Heart right ventricle (tissue), 16 donors: ENCODE measurements at regions not wholly inside any gene's neighbourhood (a gene's known extent, or its start where the extent isn't known, plus 50 kb on each side); places are given as distances from the start of the nearest gene placed in this dataset.

Source experiments
- ATAC-seq, 8 donors: fragments of 200-7000 bp; cut with Tn5 transposase; one replicate each; pipeline ENCODE4 v1.9.1; 2020; ENCODE audit warnings: mild to moderate bottlenecking in 8 of 8, moderate library complexity in 8 of 8, moderate number of reproducible peaks in 1 of 8
- DNase-seq, 2 donors: peaks; one replicate each; pipeline ENCODE4 v3.0.0-alpha.2; 2020
- H3K27ac ChIP-seq, 10 donors: fragments of 200-600 bp; sonication (generic) in 2 of 10; one replicate each; pipeline versions ENCODE4 v1.5.0 to v1.8.0; 2020 to 2022; ENCODE audit warnings: mild to moderate bottlenecking in 3 of 10
- H3K27me3 ChIP-seq, 7 donors: fragments of 200-600 bp; one replicate each; pipeline ENCODE4 v1.8.0; 2021 to 2022; ENCODE audit warnings: mild to moderate bottlenecking in 2 of 7
- H3K36me3 ChIP-seq, 9 donors: fragments of 200-600 bp; sonication (generic) in 1 of 9; one replicate each; pipeline versions ENCODE4 v1.5.0 to v1.8.0; 2020 to 2022; ENCODE audit warnings: mild to moderate bottlenecking in 2 of 9
- H3K4me1 ChIP-seq, 9 donors: fragments of 200-600 bp; sonication (generic) in 1 of 9; one replicate each; pipeline versions ENCODE4 v1.5.0 to v1.8.0; 2020 to 2022; ENCODE audit warnings: mild to moderate bottlenecking in 4 of 9
- H3K4me3 ChIP-seq, 10 donors: fragments of 200-600 bp; sonication (generic) in 2 of 10; one replicate each; pipeline versions ENCODE4 v1.5.0 to v1.8.0; 2020 to 2022; ENCODE audit warnings: mild to moderate bottlenecking in 7 of 10, moderate library complexity in 2 of 10
- H3K9me3 ChIP-seq, 11 donors: fragments of 200-600 bp in 10 of 11; sonication (generic) in 2 of 11; one replicate each; pipeline versions ENCODE4 v1.5.0 to v1.8.0; 2013 to 2022; ENCODE audit warnings: mild to moderate bottlenecking in 2 of 11, control low read depth in 1 of 11, moderate library complexity in 1 of 11
- WGBS, 2 donors: extraction: QIAGEN DNeasy Blood & Tissue Kit; methylation state at CpG; one replicate each; pipeline ENCODE4 v1.1.7; 2013; ENCODE audit warnings: inconsistent platforms in 1 of 2; 5-methylcytosine and 5-hydroxymethylcytosine counted together
- intact Hi-C, 10 donors: fragments of 100-400 bp; cut with DNase I; formaldehyde crosslinking; loops; one replicate each; pipeline versions ENCODE4 v1.11.1 to v1.14.2; 2022
- TF ChIP-seq, protein P1 (sequence below), 9 donors: fragments of 200-600 bp; sonication (generic) in 2 of 9; IDR thresholded peaks; one replicate each; pipeline versions ENCODE4 v1.5.0 to v1.8.0; 2021 to 2022; ENCODE audit warnings: antibody characterized with exemption in 9 of 9, mild to moderate bottlenecking in 5 of 9, moderate library complexity in 1 of 9
- donor health status: Arrhythmogenic right ventricular cardiomyopathy.
- donor health status: ischemic (EF 13 %, LVEDD 7.1; RV severe dilation, severe dysfunction).
- donor health status: healthy with polysubstance abuse.
- donor health status: DM: no; HTN: yes; CAD: no.
- donor health status: DM: no; HTN: no; CAD: no.
- donor health status: ischemic (EF 25% LVEDD 6.9; RV normal size, moderate dysfunction).
- donor health status: ischemic (EF 25% LVEDD 5.7; RV mildly dilated, moderate dysfunction).
- donor health status: healthy.
- donor health status: DM: yes; HTN: yes; CAD: no.
- donor health status: Ischemic cardiomyopathy.
- donor health status: ischemic (EF 35%, LVEDD 5.7; RV mildly dilated, moderate dysfunction).
- donor health status: nonischemic (EF 11% LVEDD 7.7; RV severe dilation, severe dysfunction).
- donor health status: DM: yes; HTN: yes; CAD: no.
- donor health status: PGD.
- donor health status: ischemic (EF 29% LVEDD 5.4; RV normal size, mild dysfunction).
- donor health status: nonischemic (EF 23%, LVEDD 6.1; RV moderate dilation, normal function).

GRCh38 chr9:79396168-79396567, 175.6 kb upstream of the TLE4 start:
- no peaks in the 10 kb centered on the region for H3K4me1 ChIP-seq
- ATAC-seq (no peak), DNase-seq (no peak)
- no peaks in the 10 kb centered on the region for H3K9me3 ChIP-seq
- TF ChIP-seq, protein P1, sequence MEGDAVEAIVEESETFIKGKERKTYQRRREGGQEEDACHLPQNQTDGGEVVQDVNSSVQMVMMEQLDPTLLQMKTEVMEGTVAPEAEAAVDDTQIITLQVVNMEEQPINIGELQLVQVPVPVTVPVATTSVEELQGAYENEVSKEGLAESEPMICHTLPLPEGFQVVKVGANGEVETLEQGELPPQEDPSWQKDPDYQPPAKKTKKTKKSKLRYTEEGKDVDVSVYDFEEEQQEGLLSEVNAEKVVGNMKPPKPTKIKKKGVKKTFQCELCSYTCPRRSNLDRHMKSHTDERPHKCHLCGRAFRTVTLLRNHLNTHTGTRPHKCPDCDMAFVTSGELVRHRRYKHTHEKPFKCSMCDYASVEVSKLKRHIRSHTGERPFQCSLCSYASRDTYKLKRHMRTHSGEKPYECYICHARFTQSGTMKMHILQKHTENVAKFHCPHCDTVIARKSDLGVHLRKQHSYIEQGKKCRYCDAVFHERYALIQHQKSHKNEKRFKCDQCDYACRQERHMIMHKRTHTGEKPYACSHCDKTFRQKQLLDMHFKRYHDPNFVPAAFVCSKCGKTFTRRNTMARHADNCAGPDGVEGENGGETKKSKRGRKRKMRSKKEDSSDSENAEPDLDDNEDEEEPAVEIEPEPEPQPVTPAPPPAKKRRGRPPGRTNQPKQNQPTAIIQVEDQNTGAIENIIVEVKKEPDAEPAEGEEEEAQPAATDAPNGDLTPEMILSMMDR (IDR thresholded peaks at IDR 0.05): no peak
- H3K4me3 ChIP-seq: no peak overlapping the region
- H3K36me3 ChIP-seq: no peaks in the 10 kb centered on the region
- peaks cover 0 to 3% (median 0%) of the 10 kb centered on the region in 7 donors for H3K27me3 ChIP-seq
- H3K27ac ChIP-seq: no peak overlapping the region
- intact Hi-C loops: no loop called here
- 48 to 53% methylated on average over 4 of the region's 4 CpGs for WGBS, 2 donors

GRCh38 chr9:79403495-79403894, 168.3 kb upstream of the TLE4 start:
- Histone ChIP-seq H3K9me3 (no peaks in the 10 kb centered on the region), H3K4me1 (no peaks in the 10 kb centered on the region), H3K27me3 (no peaks in the 10 kb centered on the region), H3K36me3 (no peaks in the 10 kb centered on the region), H3K27ac (no peak overlapping the region), H3K4me3 (no peak overlapping the region)
- WGBS, 2 donors: 92 to 98% methylated on average over 2 of the region's 2 CpGs
- DNase-seq (no peak), ATAC-seq (no peak)
- TF ChIP-seq, protein P1 (IDR thresholded peaks at IDR 0.05): no peak
- intact Hi-C loops: no loop called here

DNA sequence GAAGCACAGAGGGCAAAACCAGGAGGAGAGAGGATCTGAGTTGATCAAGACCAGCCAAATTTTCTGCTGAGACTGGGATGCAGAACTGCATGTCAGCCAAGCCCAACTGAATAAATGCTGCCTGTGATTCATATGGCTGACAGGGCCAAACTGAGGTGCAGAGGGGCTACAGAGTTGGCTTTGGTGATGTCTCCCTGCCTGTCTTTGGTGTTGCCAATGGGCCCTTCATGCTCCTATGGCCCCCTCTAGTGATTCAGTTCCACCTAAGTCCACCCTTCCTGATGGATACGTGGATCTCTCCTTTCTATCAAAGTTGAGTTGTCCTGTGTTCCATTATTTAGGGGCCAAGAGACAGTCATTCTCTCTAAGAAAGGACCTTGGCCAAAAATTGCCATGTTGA, 163.6 kb upstream of the TLE4 start:
- H3K4me3 ChIP-seq: no peak overlapping the region
- 69 to 80% methylated on average over 1 of the region's 1 CpG for WGBS, 2 donors
- H3K9me3 ChIP-seq: no peaks in the 10 kb centered on the region
- H3K4me1 ChIP-seq: no peaks in the 10 kb centered on the region
- ATAC-seq: no peak
- H3K27me3 ChIP-seq: no peaks in the 10 kb centered on the region
- no peak for DNase-seq
- no peaks in the 10 kb centered on the region for H3K36me3 ChIP-seq
- TF ChIP-seq, protein P1 (IDR thresholded peaks at IDR 0.05): no peak
- intact Hi-C loops: no loop called here
- H3K27ac ChIP-seq: no peak overlapping the region

DNA sequence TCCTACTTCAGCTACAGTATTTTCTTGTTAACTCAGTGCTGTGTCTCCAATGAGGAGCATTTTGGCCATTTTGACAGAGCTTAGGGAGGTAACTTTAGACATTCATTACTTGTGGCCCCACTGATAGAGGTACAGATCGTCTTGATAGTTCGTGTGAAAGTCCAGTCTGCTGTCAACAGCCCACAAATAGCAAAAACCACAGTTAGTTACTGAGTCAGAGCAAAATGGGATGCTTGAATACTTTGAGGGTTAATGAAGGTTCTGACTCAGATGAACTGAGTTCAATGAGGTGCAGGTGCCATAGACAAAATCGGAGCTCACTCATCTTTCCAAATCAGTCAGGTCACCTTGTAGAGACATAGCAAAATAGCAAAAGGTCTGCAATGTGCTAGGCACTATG, 163.1 kb upstream of the TLE4 start:
- no peaks in the 10 kb centered on the region for H3K36me3 ChIP-seq
- no peak for ATAC-seq
- H3K27ac ChIP-seq: no peak overlapping the region
- no peaks in the 10 kb centered on the region for H3K27me3 ChIP-seq
- no peak for DNase-seq
- no peaks in the 10 kb centered on the region for H3K9me3 ChIP-seq
- H3K4me3 ChIP-seq: no peak overlapping the region
- intact Hi-C loops: no loop called here
- no peaks in the 10 kb centered on the region for H3K4me1 ChIP-seq
- WGBS, 2 donors: 37 to 50% methylated on average over 3 of the region's 3 CpGs
- TF ChIP-seq, protein P1 (IDR thresholded peaks at IDR 0.05): no peak
